SK-N-SH (cell line): ENCODE measurements at regions not wholly inside any gene's neighbourhood (a gene's known extent, or its start where the extent isn't known, plus 50 kb on each side); places are given as distances from the start of the nearest gene placed in this dataset.

Experiments used
- CTCF ChIP-seq: fragments of 200-600 bp; sonication (generic); IDR thresholded peaks from 2 replicates; pipeline ENCODE4 v1.6.1; 2017; ENCODE audit warnings: antibody characterized with exemption, mild to moderate bottlenecking, moderate library complexity
- JUND ChIP-seq: IDR thresholded peaks from 2 replicates; pipeline ENCODE4 v1.4.0; 2012

- TF ChIP-seq CTCF (no peak), JUND (no peak)
These were observed 285.0 kb downstream of the SPANXN1 start for GRCh38 chrX:145532176-145532780.
